DOHH2 (cell line): ENCODE measurements at regions not wholly inside any gene's neighbourhood (a gene's known extent, or its start where the extent isn't known, plus 50 kb on each side); places are given as distances from the start of the nearest gene placed in this dataset.

Experiments
- EZH2phosphoT487 ChIP-seq: fragments of 200-600 bp; sonication (generic); IDR thresholded peaks from 2 replicates; pipeline ENCODE4 v1.6.1; 2017; ENCODE audit warnings: borderline replicate concordance, mild to moderate bottlenecking, antibody characterized with exemption, low read length, moderate library complexity, mixed read lengths
- TF ChIP-seq, protein P1 (sequence below): fragments of 200-600 bp; sonication (generic); IDR thresholded peaks from one replicate; pipeline ENCODE4 v1.5.1; 2014; ENCODE audit warnings: antibody characterized with exemption, mild to moderate bottlenecking, low read depth, low read length; ENCODE audit not compliant: poor library complexity, severe bottlenecking

DNA sequence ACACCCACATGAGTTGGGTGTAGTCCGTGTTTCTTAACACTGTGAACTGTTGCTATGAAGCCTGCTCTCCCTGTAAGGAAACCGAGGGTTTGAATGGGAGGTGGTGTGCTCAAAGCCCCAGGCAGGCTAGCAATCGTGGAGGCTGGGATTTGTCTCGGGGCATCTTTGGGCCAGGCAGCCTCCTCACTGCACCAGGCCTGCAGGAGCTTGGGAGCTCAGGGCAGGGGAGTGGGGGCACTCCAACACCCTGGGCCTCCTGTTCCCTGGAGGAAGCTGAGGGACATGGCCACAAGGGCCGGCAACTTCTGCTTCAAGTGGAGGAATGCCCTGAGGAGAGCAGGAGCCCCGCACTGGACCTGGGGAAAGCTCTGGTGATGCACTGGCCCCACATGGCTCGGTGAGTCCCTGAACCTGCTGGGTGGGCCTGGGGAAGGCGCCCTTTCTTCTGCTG, 164.7 kb upstream of the B3GAT1 start:
- TF ChIP-seq, protein P1, sequence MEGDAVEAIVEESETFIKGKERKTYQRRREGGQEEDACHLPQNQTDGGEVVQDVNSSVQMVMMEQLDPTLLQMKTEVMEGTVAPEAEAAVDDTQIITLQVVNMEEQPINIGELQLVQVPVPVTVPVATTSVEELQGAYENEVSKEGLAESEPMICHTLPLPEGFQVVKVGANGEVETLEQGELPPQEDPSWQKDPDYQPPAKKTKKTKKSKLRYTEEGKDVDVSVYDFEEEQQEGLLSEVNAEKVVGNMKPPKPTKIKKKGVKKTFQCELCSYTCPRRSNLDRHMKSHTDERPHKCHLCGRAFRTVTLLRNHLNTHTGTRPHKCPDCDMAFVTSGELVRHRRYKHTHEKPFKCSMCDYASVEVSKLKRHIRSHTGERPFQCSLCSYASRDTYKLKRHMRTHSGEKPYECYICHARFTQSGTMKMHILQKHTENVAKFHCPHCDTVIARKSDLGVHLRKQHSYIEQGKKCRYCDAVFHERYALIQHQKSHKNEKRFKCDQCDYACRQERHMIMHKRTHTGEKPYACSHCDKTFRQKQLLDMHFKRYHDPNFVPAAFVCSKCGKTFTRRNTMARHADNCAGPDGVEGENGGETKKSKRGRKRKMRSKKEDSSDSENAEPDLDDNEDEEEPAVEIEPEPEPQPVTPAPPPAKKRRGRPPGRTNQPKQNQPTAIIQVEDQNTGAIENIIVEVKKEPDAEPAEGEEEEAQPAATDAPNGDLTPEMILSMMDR: no peak
- TF ChIP-seq EZH2phosphoT487: no peak
